Fibroblast of villous mesenchyme (primary cell): ENCODE measurements at regions not wholly inside any gene's neighbourhood (a gene's known extent, or its start where the extent isn't known, plus 50 kb on each side); places are given as distances from the start of the nearest gene placed in this dataset.

Experiments used
- DNase-seq: peaks from one replicate; pipeline ENCODE4 v3.0.0-alpha.2; 2010; ENCODE audit warnings: low read depth
- H3K4me3 ChIP-seq: 2 replicates; pipeline ENCODE4 v1.5.1; 2011; ENCODE audit warnings: low read depth, mild to moderate bottlenecking, low read length
- TF ChIP-seq, protein P1 (sequence below): IDR thresholded peaks from 2 replicates; pipeline ENCODE4 v1.5.1; 2012; ENCODE audit warnings: low read depth, mild to moderate bottlenecking, low read length; ENCODE audit not compliant: insufficient read depth

DNA sequence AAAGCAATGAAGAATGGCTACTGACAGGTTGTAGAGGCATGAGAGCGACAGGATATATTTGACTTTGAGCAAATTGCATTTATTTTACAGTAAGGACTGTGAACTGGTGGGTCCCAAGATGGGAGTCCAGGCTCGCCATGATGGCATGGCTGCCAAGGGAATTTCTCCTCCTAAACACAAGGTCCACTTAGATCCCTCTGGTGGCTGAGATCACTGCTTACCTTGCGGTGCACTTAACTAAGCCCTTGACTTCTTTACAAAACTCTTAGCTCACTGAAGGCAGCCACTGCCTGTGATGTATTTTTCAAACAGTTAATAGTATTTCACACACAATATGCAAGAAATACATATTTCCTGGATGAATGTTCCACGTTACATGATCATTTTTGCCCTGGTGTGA is 50.3 kb upstream of the SORBS2 start:
- TF ChIP-seq, protein P1, sequence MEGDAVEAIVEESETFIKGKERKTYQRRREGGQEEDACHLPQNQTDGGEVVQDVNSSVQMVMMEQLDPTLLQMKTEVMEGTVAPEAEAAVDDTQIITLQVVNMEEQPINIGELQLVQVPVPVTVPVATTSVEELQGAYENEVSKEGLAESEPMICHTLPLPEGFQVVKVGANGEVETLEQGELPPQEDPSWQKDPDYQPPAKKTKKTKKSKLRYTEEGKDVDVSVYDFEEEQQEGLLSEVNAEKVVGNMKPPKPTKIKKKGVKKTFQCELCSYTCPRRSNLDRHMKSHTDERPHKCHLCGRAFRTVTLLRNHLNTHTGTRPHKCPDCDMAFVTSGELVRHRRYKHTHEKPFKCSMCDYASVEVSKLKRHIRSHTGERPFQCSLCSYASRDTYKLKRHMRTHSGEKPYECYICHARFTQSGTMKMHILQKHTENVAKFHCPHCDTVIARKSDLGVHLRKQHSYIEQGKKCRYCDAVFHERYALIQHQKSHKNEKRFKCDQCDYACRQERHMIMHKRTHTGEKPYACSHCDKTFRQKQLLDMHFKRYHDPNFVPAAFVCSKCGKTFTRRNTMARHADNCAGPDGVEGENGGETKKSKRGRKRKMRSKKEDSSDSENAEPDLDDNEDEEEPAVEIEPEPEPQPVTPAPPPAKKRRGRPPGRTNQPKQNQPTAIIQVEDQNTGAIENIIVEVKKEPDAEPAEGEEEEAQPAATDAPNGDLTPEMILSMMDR: no peak
- H3K4me3 ChIP-seq: no peak overlapping the region
- no peak for DNase-seq

GRCh38 chr4:185863946-185864345 is 52.0 kb upstream of the SORBS2 start:
- no peak for DNase-seq
- TF ChIP-seq, protein P1: no peak
- no peak overlapping the region for H3K4me3 ChIP-seq

GRCh38 chr4:185865901-185866328 is 53.9 kb upstream of the SORBS2 start:
- DNase-seq: no peak

DNA sequence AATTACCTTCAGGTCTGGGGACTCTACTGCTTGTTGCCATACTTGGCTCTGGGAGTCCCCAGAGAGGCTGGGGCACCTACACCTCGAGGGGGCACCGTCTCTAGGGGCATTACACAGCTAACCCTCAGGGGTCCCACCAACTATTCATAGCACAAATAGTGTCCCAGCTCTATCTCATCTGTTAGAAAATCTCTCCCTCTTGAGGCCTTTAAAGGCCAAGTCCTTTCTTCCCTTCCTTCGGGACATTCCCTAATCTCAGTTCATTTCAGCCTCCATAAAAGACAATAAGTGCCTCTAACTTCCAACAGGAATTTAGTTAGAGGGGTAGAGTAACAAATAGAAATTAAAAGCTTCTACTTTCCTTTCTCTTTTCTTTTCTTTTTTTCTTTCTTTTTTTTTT is 55.8 kb upstream of the SORBS2 start:
- TF ChIP-seq, protein P1: no peak
- no peak for DNase-seq

More at GRCh38 chr4:185865901-185866328, 53.9 kb upstream of the SORBS2 start:
- no peak overlapping the region for H3K4me3 ChIP-seq
- TF ChIP-seq, protein P1: no peak

GRCh38 chr4:185868983-185869382 is 57.0 kb upstream of the SORBS2 start:
- TF ChIP-seq, protein P1: no peak
- DNase-seq: no peak
- no peak overlapping the region for H3K4me3 ChIP-seq

More for the DNA sequence above, 55.8 kb upstream of the SORBS2 start:
- H3K4me3 ChIP-seq: no peak overlapping the region

GRCh38 chr4:185869427-185869826 is 57.4 kb upstream of the SORBS2 start:
- TF ChIP-seq, protein P1: no peak
- no peak for DNase-seq
- H3K4me3 ChIP-seq: no peak overlapping the region

- no peak overlapping the region for H3K4me3 ChIP-seq
- TF ChIP-seq, protein P1: no peak
- DNase-seq: no peak
Observed at GRCh38 chr4:185870366-185870765, 58.4 kb upstream of the SORBS2 start.
